GM23338 (cell line): ENCODE measurements at regions not wholly inside any gene's neighbourhood (a gene's known extent, or its start where the extent isn't known, plus 50 kb on each side); places are given as distances from the start of the nearest gene placed in this dataset.

Experiments used
- ATAC-seq: fragments of 200-7000 bp; cut with Tn5 transposase; 3 replicates; pipeline ENCODE4 v1.9.1; 2020
- DNase-seq: peaks from one replicate; pipeline ENCODE4 v3.0.0-alpha.2; 2015; ENCODE audit warnings: low spot score
- H2AFZ ChIP-seq: fragments of 200-600 bp; sonication (generic); 2 replicates; pipeline ENCODE4 v1.8.0; 2016; ENCODE audit warnings: antibody characterized with exemption, mild to moderate bottlenecking, moderate library complexity
- H3F3A ChIP-seq: fragments of 200-600 bp; sonication (generic); replicated peaks from 2 replicates; pipeline ENCODE4 v1.8.0; 2017; ENCODE audit warnings: antibody characterized with exemption, mixed run types, low read depth
- H3K27ac ChIP-seq: fragments of 200-600 bp; sonication (generic); 2 replicates; pipeline ENCODE4 v1.6.1; 2016; ENCODE audit warnings: low read depth
- H3K27me3 ChIP-seq: fragments of 200-600 bp; sonication (generic); 2 replicates; pipeline ENCODE4 v1.8.0; 2016; ENCODE audit warnings: mild to moderate bottlenecking, mixed run types, moderate library complexity; ENCODE audit not compliant: insufficient read depth
- H3K36me3 ChIP-seq: fragments of 200-600 bp; sonication (generic); 2 replicates; pipeline ENCODE4 v1.8.0; 2016; ENCODE audit warnings: mild to moderate bottlenecking; ENCODE audit not compliant: insufficient read depth
- H3K4me1 ChIP-seq: fragments of 200-600 bp; sonication (generic); 2 replicates; pipeline ENCODE4 v1.8.0; 2016; ENCODE audit warnings: mild to moderate bottlenecking, moderate library complexity; ENCODE audit not compliant: insufficient read depth
- H3K4me2 ChIP-seq: fragments of 200-600 bp; sonication (generic); 2 replicates; pipeline ENCODE4 v1.7.1; 2017; ENCODE audit warnings: mixed run types
- H3K4me3 ChIP-seq: fragments of 200-600 bp; sonication (generic); 2 replicates; pipeline ENCODE4 v1.6.1; 2016; ENCODE audit warnings: mixed run types
- H3K79me2 ChIP-seq: fragments of 200-600 bp; sonication (generic); replicated peaks from 2 replicates; pipeline ENCODE4 v1.8.0; 2017; ENCODE audit warnings: mild to moderate bottlenecking; ENCODE audit not compliant: insufficient read depth
- H3K9me2 ChIP-seq: fragments of 200-600 bp; sonication (generic); 2 replicates; pipeline ENCODE4 v1.8.0; 2017; ENCODE audit not compliant: insufficient read depth
- H4K20me1 ChIP-seq: fragments of 200-600 bp; sonication (generic); replicated peaks from 2 replicates; pipeline ENCODE4 v1.8.0; 2017; ENCODE audit warnings: mild to moderate bottlenecking; ENCODE audit not compliant: insufficient read depth
- H3K27ac Mint-ChIP-seq: 2 replicates; pipeline ENCODE4 v1.8.0; 2020; ENCODE audit warnings: inconsistent platforms, mild to moderate bottlenecking, moderate library complexity, mixed read lengths
- H3K27me3 Mint-ChIP-seq: 3 replicates; pipeline ENCODE4 v1.8.0; 2022; ENCODE audit warnings: low read depth, mild to moderate bottlenecking, moderate library complexity, mixed read lengths, inconsistent platforms; ENCODE audit not compliant: insufficient read depth, poor library complexity
- H3K36me3 Mint-ChIP-seq: 3 replicates; pipeline ENCODE4 v1.8.0; 2021; ENCODE audit warnings: low read depth, mild to moderate bottlenecking, inconsistent platforms, moderate library complexity, mixed read lengths
- H3K4me1 Mint-ChIP-seq: 3 replicates; pipeline ENCODE4 v1.8.0; 2020; ENCODE audit warnings: mild to moderate bottlenecking, inconsistent platforms, mixed read lengths
- H3K4me3 Mint-ChIP-seq: 3 replicates; pipeline ENCODE4 v1.8.0; 2021; ENCODE audit warnings: moderate library complexity, mild to moderate bottlenecking, inconsistent platforms, mixed read lengths
- H3K9me3 Mint-ChIP-seq: 3 replicates; pipeline ENCODE4 v1.8.0; 2020; ENCODE audit warnings: moderate library complexity, mild to moderate bottlenecking, inconsistent platforms, mixed read lengths
- CREB1 ChIP-seq: fragments of 250-450 bp; sonication (Bioruptor Pico); IDR thresholded peaks from 2 replicates; pipeline ENCODE4 v1.5.0; 2020; ENCODE audit warnings: low read depth, mild to moderate bottlenecking, moderate library complexity
- ETS1 ChIP-seq: IDR thresholded peaks from 2 replicates; pipeline ENCODE4 v1.6.1; 2016; ENCODE audit warnings: antibody characterized with exemption
- EZH2 ChIP-seq: fragments of 200-600 bp; sonication (generic); IDR thresholded peaks from one replicate; pipeline ENCODE4 v1.8.0; 2017; ENCODE audit warnings: antibody characterized with exemption, mild to moderate bottlenecking, low read depth; ENCODE audit not compliant: unreplicated experiment
- JUNB ChIP-seq: IDR thresholded peaks from one replicate; pipeline ENCODE4 v1.6.1; 2016; ENCODE audit warnings: antibody characterized with exemption; ENCODE audit not compliant: unreplicated experiment
- NANOG ChIP-seq: IDR thresholded peaks from 2 replicates; pipeline ENCODE4 v1.6.1; 2016; ENCODE audit warnings: antibody characterized with exemption, borderline replicate concordance
- POLR2AphosphoS5 ChIP-seq: IDR thresholded peaks from 2 replicates; pipeline ENCODE4 v1.6.1; 2016; ENCODE audit warnings: antibody characterized with exemption, low read depth
- REST ChIP-seq: IDR thresholded peaks from one replicate; pipeline ENCODE4 v1.6.1; 2018; ENCODE audit warnings: antibody characterized with exemption; ENCODE audit not compliant: unreplicated experiment
- ZNF114 ChIP-seq: fragments of 250-450 bp; sonication (Bioruptor Pico); IDR thresholded peaks from 2 replicates; pipeline ENCODE4 v1.5.0; 2020; ENCODE audit warnings: mild to moderate bottlenecking, moderate library complexity
- ZNF331 ChIP-seq: fragments of 250-450 bp; sonication (Bioruptor Pico); IDR thresholded peaks from 2 replicates; pipeline ENCODE4 v1.5.0; 2020; ENCODE audit warnings: low read depth, mild to moderate bottlenecking, moderate library complexity
- TF ChIP-seq, protein P1 (sequence below): fragments of 250-450 bp; sonication (Bioruptor Pico); IDR thresholded peaks from 2 replicates; pipeline ENCODE4 v1.5.0; 2020; ENCODE audit warnings: mild to moderate bottlenecking, moderate library complexity

DNA sequence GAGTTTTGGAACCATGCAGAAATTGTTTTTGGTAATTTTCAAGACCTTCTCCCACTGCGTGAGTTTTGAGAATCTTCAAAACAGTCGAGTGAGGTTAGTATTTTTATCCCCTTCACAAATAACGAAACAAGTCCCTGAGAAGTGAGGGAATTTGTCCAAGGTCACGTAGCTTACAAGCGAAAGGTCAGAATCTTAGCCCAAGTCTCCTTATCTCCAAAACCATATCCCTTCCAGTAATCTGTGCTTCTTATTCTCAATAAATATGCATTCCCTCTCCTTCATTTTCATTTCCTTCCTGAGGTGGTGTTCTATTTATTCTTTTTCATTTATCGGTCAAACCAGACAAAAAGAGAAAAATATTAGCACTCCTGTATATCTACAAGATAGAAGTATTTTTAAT is 163.6 kb downstream of the MREG start:
- H3K4me1 Mint-ChIP-seq, result peaks cover 5% of the 10 kb centered on the region; the same call in 2 of the 3 replicates
- H3F3A ChIP-seq, result no peaks in the 10 kb centered on the region
- no peak for TF ChIP-seq POLR2AphosphoS5
- no peak for TF ChIP-seq NANOG
- DNase-seq (no peak), ATAC-seq (no peak)
- H3K36me3 ChIP-seq, result no peaks in the 10 kb centered on the region
- 0 out of 2 replicates have a peak, but pooled peaks cover 4% of the 10 kb centered on the region for H3K9me2 ChIP-seq
- no peak overlapping the region for H3K4me3 ChIP-seq
- no peak overlapping the region for H3K4me3 Mint-ChIP-seq
- H3K79me2 ChIP-seq, result no peaks in the 10 kb centered on the region
- peaks cover 11% of the 10 kb centered on the region; the same call in 1 of the 2 replicates for H3K4me1 ChIP-seq
- H3K27ac ChIP-seq, result no peak overlapping the region
- no peak overlapping the region for H3K4me2 ChIP-seq
- peaks cover 15% of the 10 kb centered on the region for H3K9me3 Mint-ChIP-seq
- H3K36me3 Mint-ChIP-seq, result peaks cover 14% of the 10 kb centered on the region
- H3K27ac Mint-ChIP-seq, result no peak overlapping the region
- no peaks in the 10 kb centered on the region for H4K20me1 ChIP-seq
- no peak overlapping the region for H2AFZ ChIP-seq
- no peaks in the 10 kb centered on the region for H3K27me3 ChIP-seq
- peaks cover 4% of the 10 kb centered on the region for H3K27me3 Mint-ChIP-seq

GRCh38 chr2:215848698-215849097 is 164.7 kb downstream of the MREG start:
- H3K4me3 Mint-ChIP-seq, result no peak overlapping the region
- peaks cover 5% of the 10 kb centered on the region; the same call in 2 of the 3 replicates for H3K4me1 Mint-ChIP-seq
- Histone ChIP-seq H2AFZ (no peak overlapping the region), H3F3A (no peaks in the 10 kb centered on the region), H3K4me3 (no peak overlapping the region), H3K9me2 (0 out of 2 replicates have a peak, but pooled peaks cover under 1% of the 10 kb centered on the region), H3K36me3 (no peaks in the 10 kb centered on the region), H3K27me3 (no peaks in the 10 kb centered on the region), H3K27ac (no peak overlapping the region), H3K4me2 (no peak overlapping the region), H3K79me2 (no peaks in the 10 kb centered on the region), H3K4me1 (peaks cover 11% of the 10 kb centered on the region; the same call in 1 of the 2 replicates), H4K20me1 (no peaks in the 10 kb centered on the region)
- H3K9me3 Mint-ChIP-seq, result peaks cover 4% of the 10 kb centered on the region
- ATAC-seq (no peak), DNase-seq (no peak)
- H3K27me3 Mint-ChIP-seq, result peaks cover 4% of the 10 kb centered on the region
- peaks cover 5% of the 10 kb centered on the region for H3K36me3 Mint-ChIP-seq
- no peak overlapping the region for H3K27ac Mint-ChIP-seq
- TF ChIP-seq JUNB (no peak), NANOG (no peak), EZH2 (no peak), ZNF114 (CRISPR knock-in tag) (no peak), POLR2AphosphoS5 (no peak), REST (no peak), ZNF331 (CRISPR knock-in tag) (no peak), ETS1 (no peak), CREB1 (CRISPR knock-in tag) (no peak)
- TF ChIP-seq, protein P1, sequence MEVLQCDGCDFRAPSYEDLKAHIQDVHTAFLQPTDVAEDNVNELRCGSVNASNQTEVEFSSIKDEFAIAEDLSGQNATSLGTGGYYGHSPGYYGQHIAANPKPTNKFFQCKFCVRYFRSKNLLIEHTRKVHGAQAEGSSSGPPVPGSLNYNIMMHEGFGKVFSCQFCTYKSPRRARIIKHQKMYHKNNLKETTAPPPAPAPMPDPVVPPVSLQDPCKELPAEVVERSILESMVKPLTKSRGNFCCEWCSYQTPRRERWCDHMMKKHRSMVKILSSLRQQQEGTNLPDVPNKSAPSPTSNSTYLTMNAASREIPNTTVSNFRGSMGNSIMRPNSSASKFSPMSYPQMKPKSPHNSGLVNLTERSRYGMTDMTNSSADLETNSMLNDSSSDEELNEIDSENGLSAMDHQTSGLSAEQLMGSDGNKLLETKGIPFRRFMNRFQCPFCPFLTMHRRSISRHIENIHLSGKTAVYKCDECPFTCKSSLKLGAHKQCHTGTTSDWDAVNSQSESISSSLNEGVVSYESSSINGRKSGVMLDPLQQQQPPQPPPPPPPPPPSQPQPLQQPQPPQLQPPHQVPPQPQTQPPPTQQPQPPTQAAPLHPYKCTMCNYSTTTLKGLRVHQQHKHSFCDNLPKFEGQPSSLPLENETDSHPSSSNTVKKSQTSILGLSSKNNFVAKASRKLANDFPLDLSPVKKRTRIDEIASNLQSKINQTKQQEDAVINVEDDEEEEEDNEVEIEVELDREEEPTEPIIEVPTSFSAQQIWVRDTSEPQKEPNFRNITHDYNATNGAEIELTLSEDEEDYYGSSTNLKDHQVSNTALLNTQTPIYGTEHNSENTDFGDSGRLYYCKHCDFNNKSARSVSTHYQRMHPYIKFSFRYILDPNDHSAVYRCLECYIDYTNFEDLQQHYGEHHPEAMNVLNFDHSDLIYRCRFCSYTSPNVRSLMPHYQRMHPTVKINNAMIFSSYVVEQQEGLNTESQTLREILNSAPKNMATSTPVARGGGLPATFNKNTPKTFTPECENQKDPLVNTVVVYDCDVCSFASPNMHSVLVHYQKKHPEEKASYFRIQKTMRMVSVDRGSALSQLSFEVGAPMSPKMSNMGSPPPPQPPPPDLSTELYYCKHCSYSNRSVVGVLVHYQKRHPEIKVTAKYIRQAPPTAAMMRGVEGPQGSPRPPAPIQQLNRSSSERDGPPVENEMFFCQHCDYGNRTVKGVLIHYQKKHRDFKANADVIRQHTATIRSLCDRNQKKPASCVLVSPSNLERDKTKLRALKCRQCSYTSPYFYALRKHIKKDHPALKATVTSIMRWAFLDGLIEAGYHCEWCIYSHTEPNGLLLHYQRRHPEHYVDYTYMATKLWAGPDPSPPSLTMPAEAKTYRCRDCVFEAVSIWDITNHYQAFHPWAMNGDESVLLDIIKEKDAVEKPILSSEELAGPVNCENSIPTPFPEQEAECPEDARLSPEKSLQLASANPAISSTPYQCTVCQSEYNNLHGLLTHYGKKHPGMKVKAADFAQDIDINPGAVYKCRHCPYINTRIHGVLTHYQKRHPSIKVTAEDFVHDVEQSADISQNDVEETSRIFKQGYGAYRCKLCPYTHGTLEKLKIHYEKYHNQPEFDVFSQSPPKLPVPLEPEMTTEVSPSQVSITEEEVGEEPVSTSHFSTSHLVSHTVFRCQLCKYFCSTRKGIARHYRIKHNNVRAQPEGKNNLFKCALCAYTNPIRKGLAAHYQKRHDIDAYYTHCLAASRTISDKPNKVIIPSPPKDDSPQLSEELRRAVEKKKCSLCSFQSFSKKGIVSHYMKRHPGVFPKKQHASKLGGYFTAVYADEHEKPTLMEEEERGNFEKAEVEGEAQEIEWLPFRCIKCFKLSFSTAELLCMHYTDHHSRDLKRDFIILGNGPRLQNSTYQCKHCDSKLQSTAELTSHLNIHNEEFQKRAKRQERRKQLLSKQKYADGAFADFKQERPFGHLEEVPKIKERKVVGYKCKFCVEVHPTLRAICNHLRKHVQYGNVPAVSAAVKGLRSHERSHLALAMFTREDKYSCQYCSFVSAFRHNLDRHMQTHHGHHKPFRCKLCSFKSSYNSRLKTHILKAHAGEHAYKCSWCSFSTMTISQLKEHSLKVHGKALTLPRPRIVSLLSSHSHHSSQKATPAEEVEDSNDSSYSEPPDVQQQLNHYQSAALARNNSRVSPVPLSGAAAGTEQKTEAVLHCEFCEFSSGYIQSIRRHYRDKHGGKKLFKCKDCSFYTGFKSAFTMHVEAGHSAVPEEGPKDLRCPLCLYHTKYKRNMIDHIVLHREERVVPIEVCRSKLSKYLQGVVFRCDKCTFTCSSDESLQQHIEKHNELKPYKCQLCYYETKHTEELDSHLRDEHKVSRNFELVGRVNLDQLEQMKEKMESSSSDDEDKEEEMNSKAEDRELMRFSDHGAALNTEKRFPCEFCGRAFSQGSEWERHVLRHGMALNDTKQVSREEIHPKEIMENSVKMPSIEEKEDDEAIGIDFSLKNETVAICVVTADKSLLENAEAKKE (CRISPR knock-in tag), result no peak
